ENCODE measurements at regions not wholly inside any gene's neighbourhood (a gene's known extent, or its start where the extent isn't known, plus 50 kb on each side); places are given as distances from the start of the nearest gene placed in this dataset.

GRCh38 chr18:47412924-47413323, 161.5 kb upstream of the SKOR2 start:
- TF ChIP-seq CTCF (IDR thresholded peaks at IDR 0.05) (no peak), POLR2A (IDR thresholded peaks at IDR 0.05) (no peak)

Measured in tibial nerve (tissue), 3 donors.